ENCODE measurements at regions not wholly inside any gene's neighbourhood (a gene's known extent, or its start where the extent isn't known, plus 50 kb on each side); places are given as distances from the start of the nearest gene placed in this dataset.

DNA sequence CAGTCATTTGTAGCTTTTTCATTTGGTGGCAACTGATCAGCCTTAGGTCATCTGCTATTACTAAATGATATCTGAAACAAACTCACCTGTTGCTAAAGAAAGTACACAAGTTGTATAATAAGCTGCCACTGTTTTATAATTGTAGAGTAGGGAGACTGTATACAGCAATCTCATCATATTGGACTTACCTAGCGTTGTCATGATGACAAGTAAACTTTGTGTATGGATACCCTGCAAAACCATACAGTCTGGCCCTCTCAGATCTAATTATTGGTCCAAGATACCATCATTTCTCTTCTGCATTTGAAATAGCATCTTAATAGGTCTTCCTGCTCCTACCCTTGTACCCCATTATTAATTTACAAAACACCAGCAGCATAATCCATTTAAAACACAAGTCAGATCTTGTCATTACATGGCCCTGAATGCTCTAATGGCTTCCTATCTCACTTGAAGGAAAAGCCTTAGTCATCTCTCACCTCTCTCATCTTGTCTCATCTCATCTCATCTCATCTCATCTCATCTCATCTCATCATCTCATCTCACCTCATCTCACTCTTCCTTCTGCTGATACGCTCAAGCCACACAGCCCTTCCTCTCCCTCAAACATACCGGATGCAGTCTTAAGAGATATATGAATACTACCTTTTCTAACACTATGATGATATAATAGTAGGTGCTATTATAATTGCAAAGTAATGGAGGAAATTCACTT, 540.6 kb downstream of the MDFIC start:
- Histone ChIP-seq H3K27me3 (ENCODE audit: control insufficient read depth, insufficient read depth, low read length) (no peaks in the 10 kb centered on the region), H3K36me3 (ENCODE audit: control insufficient read depth in 2 of 3, insufficient read depth in 3 of 3, low read length in 3 of 3) (no peaks in the 10 kb centered on the region), H3K9ac (ENCODE audit: low read length in 3 of 3) (no peak overlapping the region), H3K27ac (ENCODE audit: low read depth in 2 of 2, low read length in 2 of 2) (no peak overlapping the region), H3K4me1 (ENCODE audit: control insufficient read depth in 2 of 3, insufficient read depth in 2 of 3, low read depth in 1 of 3, low read length in 3 of 3) (no peaks in the 10 kb centered on the region), H3K9me3 (ENCODE audit: control insufficient read depth in 2 of 3, insufficient read depth in 1 of 3, low read length in 3 of 3) (no peaks in the 10 kb centered on the region), H3K4me3 (ENCODE audit: low read length in 3 of 3) (no peak overlapping the region)
- TF ChIP-seq, protein P1, sequence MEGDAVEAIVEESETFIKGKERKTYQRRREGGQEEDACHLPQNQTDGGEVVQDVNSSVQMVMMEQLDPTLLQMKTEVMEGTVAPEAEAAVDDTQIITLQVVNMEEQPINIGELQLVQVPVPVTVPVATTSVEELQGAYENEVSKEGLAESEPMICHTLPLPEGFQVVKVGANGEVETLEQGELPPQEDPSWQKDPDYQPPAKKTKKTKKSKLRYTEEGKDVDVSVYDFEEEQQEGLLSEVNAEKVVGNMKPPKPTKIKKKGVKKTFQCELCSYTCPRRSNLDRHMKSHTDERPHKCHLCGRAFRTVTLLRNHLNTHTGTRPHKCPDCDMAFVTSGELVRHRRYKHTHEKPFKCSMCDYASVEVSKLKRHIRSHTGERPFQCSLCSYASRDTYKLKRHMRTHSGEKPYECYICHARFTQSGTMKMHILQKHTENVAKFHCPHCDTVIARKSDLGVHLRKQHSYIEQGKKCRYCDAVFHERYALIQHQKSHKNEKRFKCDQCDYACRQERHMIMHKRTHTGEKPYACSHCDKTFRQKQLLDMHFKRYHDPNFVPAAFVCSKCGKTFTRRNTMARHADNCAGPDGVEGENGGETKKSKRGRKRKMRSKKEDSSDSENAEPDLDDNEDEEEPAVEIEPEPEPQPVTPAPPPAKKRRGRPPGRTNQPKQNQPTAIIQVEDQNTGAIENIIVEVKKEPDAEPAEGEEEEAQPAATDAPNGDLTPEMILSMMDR (IDR thresholded peaks at IDR 0.05; ENCODE audit: borderline replicate concordance, extremely low read depth, insufficient read depth), result no peak
- DNase-seq (no peak), FAIRE-seq (no peak)
- intact Hi-C loops (cut with DNase I), result no loop called here

DNA sequence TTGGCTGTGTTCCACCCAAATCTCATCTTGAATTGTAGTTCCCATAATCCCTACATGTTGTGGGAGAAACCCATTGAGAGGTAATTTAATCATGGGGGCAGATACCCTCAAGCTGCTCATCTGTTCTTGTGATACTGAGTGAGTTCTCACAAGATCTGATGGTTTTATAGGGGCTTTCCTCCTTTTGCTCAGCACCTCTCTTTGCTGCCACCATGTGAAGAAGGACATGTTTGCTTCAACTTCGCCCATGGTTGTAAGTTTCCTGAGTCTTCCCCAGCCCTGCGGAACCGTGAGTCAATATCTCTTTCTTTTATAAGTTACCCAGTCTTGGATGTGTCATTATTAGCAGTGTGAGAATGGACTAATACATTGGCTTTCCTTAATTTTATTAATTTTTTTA, 527.8 kb downstream of the MDFIC start:
- H3K4me3 ChIP-seq (ENCODE audit: low read length in 3 of 3), result no peak overlapping the region
- peaks cover 0 to 3% (median 0%) of the 10 kb centered on the region in 3 donors for H3K9me3 ChIP-seq (ENCODE audit: control insufficient read depth in 2 of 3, insufficient read depth in 1 of 3, low read length in 3 of 3)
- no peaks in the 10 kb centered on the region for H3K4me1 ChIP-seq (ENCODE audit: control insufficient read depth in 2 of 3, insufficient read depth in 2 of 3, low read depth in 1 of 3, low read length in 3 of 3)
- intact Hi-C loops (cut with DNase I), result no loop called here
- H3K36me3 ChIP-seq (ENCODE audit: control insufficient read depth in 2 of 3, insufficient read depth in 3 of 3, low read length in 3 of 3), result no peaks in the 10 kb centered on the region
- H3K27ac ChIP-seq (ENCODE audit: low read depth in 2 of 2, low read length in 2 of 2), result no peak overlapping the region
- FAIRE-seq, result no peak
- TF ChIP-seq, protein P1 (IDR thresholded peaks at IDR 0.05; ENCODE audit: borderline replicate concordance, extremely low read depth, insufficient read depth), result no peak
- no peaks in the 10 kb centered on the region for H3K27me3 ChIP-seq (ENCODE audit: control insufficient read depth, insufficient read depth, low read length)
- H3K9ac ChIP-seq (ENCODE audit: low read length in 3 of 3), result no peak overlapping the region
- DNase-seq, result no peak

DNA sequence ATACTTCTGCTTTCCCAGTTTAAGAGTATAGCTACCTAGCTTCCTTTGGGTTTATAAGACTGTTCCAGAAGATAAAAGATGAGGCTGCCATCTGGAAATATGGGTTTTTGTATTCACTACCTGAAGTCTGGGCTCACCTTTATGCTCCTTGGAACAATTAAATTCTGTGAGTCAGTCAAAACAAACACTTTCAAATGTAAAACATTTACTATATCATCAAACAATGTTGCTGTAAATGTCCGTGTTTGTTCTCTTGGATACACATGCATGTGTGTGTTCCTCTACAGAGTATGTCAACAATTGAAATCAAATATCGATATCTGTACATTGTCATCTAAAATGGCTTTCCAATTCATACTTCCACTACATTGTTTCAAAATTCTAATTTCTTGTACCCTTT, 525.6 kb downstream of the MDFIC start:
- Histone ChIP-seq H3K9ac (ENCODE audit: low read length in 3 of 3) (no peak overlapping the region), H3K27ac (ENCODE audit: low read depth in 2 of 2, low read length in 2 of 2) (no peak overlapping the region), H3K36me3 (ENCODE audit: control insufficient read depth in 2 of 3, insufficient read depth in 3 of 3, low read length in 3 of 3) (no peaks in the 10 kb centered on the region), H3K4me3 (ENCODE audit: low read length in 3 of 3) (no peak overlapping the region), H3K27me3 (ENCODE audit: control insufficient read depth, insufficient read depth, low read length) (no peaks in the 10 kb centered on the region), H3K4me1 (ENCODE audit: control insufficient read depth in 2 of 3, insufficient read depth in 2 of 3, low read depth in 1 of 3, low read length in 3 of 3) (no peaks in the 10 kb centered on the region), H3K9me3 (ENCODE audit: control insufficient read depth in 2 of 3, insufficient read depth in 1 of 3, low read length in 3 of 3) (peaks cover 0 to 3% (median 0%) of the 10 kb centered on the region in 3 donors)
- TF ChIP-seq, protein P1 (IDR thresholded peaks at IDR 0.05; ENCODE audit: borderline replicate concordance, extremely low read depth, insufficient read depth), result no peak
- no peak for FAIRE-seq
- intact Hi-C loops (cut with DNase I), result no loop called here
- no peak for DNase-seq

DNA sequence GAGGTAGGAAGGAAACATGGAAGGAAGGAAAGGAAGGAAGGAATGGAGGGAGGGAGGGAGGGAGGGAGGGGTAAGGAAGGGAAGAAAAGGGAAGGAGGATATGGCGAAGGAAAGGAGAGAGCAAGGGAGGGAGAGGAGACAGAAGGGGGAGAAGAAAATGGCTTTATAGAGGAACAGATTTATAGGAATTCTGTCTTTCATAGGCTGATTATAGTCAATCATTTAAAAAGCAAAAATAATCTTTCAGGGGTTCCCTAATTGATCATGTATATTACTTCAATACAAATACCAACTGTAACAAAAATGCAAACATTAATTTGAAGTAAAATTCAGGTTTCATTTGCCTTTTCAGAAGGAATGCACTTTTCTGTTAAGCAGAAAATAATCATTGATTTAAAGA, 519.1 kb downstream of the MDFIC start:
- Histone ChIP-seq H3K27ac (ENCODE audit: low read depth in 2 of 2, low read length in 2 of 2) (no peak overlapping the region), H3K27me3 (ENCODE audit: control insufficient read depth, insufficient read depth, low read length) (no peaks in the 10 kb centered on the region), H3K4me3 (ENCODE audit: low read length in 3 of 3) (no peak overlapping the region), H3K4me1 (ENCODE audit: control insufficient read depth in 2 of 3, insufficient read depth in 2 of 3, low read depth in 1 of 3, low read length in 3 of 3) (no peaks in the 10 kb centered on the region), H3K9me3 (ENCODE audit: control insufficient read depth in 2 of 3, insufficient read depth in 1 of 3, low read length in 3 of 3) (no peaks in the 10 kb centered on the region), H3K36me3 (ENCODE audit: control insufficient read depth in 2 of 3, insufficient read depth in 3 of 3, low read length in 3 of 3) (no peaks in the 10 kb centered on the region), H3K9ac (ENCODE audit: low read length in 3 of 3) (no peak overlapping the region)
- intact Hi-C loops (cut with DNase I), result no loop called here
- DNase-seq, result no peak
- no peak for FAIRE-seq
- TF ChIP-seq, protein P1 (IDR thresholded peaks at IDR 0.05; ENCODE audit: borderline replicate concordance, extremely low read depth, insufficient read depth), result no peak
